Cerebellar nuclear complex (tissue), 1 donor: ENCODE measurements at regions not wholly inside any gene's neighbourhood (a gene's known extent, or its start where the extent isn't known, plus 50 kb on each side); places are given as distances from the start of the nearest gene placed in this dataset.

Experiments used
- DNase-seq, 2 experiments: peaks; one replicate each; lab custom pipeline; 2025; lab: John Stamatoyannopoulos, UW

GRCh38 chr4:177573507-177573906, 131.3 kb upstream of the AGA start:
- DNase-seq = no peak

- no peak for DNase-seq
Observed at GRCh38 chr4:177574446-177574845, 132.2 kb upstream of the AGA start.

- no peak for DNase-seq
Observed at GRCh38 chr4:177579649-177580048, 137.4 kb upstream of the AGA start.

GRCh38 chr4:177582992-177583391, 140.8 kb upstream of the AGA start:
- no peak for DNase-seq

- no peak for DNase-seq
Observed at GRCh38 chr4:177587989-177588388, 145.8 kb upstream of the AGA start.

GRCh38 chr4:177595386-177595785, 153.1 kb upstream of the AGA start:
- DNase-seq = no peak

- no peak for DNase-seq
Observed at GRCh38 chr4:177596035-177596434, 153.8 kb upstream of the AGA start.

- no peak for DNase-seq
Observed at GRCh38 chr4:177596991-177597390, 154.8 kb upstream of the AGA start.

GRCh38 chr4:177605252-177605651, 163.0 kb upstream of the AGA start:
- DNase-seq = no peak

GRCh38 chr4:177607111-177607573, 164.9 kb upstream of the AGA start:
- DNase-seq = no peak

- DNase-seq = no peak
Observed at GRCh38 chr4:177611974-177612664, 169.9 kb upstream of the AGA start.

- DNase-seq = no peak
Observed at GRCh38 chr4:177612684-177613083, 170.4 kb upstream of the AGA start.

- no peak for DNase-seq
Observed at GRCh38 chr4:177632481-177632880, 190.2 kb upstream of the AGA start.

- DNase-seq = no peak
Observed at GRCh38 chr4:177638871-177639270, 196.6 kb upstream of the AGA start.

- no peak for DNase-seq
Observed at GRCh38 chr4:177640864-177641263, 198.6 kb upstream of the AGA start.

- no peak for DNase-seq
Observed at GRCh38 chr4:177660223-177660622, 218.0 kb upstream of the AGA start.

- no peak for DNase-seq
Observed at GRCh38 chr4:177667687-177668086, 225.4 kb upstream of the AGA start.

GRCh38 chr4:177671387-177671786, 229.2 kb upstream of the AGA start:
- no peak for DNase-seq

GRCh38 chr4:177671845-177672244, 229.6 kb upstream of the AGA start:
- DNase-seq = no peak

- DNase-seq = no peak
Observed at GRCh38 chr4:177673985-177674489, 231.8 kb upstream of the AGA start.

- DNase-seq = no peak
Observed at GRCh38 chr4:177680308-177680707, 238.1 kb upstream of the AGA start.

- DNase-seq = no peak
Observed at GRCh38 chr4:177681902-177682301, 239.7 kb upstream of the AGA start.

GRCh38 chr4:177687117-177687516, 244.9 kb upstream of the AGA start:
- no peak for DNase-seq

GRCh38 chr4:177692907-177693306, 250.7 kb upstream of the AGA start:
- DNase-seq = no peak
